Urinary bladder (tissue), 3 donors: ENCODE measurements at regions not wholly inside any gene's neighbourhood (a gene's known extent, or its start where the extent isn't known, plus 50 kb on each side); places are given as distances from the start of the nearest gene placed in this dataset.

Experiments
- DNase-seq: peaks from one replicate; pipeline ENCODE4 v3.0.0-alpha.2; 2015; ENCODE audit errors: extremely low spot score
- H3K27ac ChIP-seq: one replicate; pipeline ENCODE4 v1.5.1; 2013; ENCODE audit warnings: low read depth, mild to moderate bottlenecking, moderate library complexity
- H3K36me3 ChIP-seq: one replicate; pipeline ENCODE4 v1.6.1; 2013; ENCODE audit warnings: mild to moderate bottlenecking, moderate library complexity; ENCODE audit not compliant: insufficient read depth
- H3K4me1 ChIP-seq: one replicate; pipeline ENCODE4 v1.6.1; 2013; ENCODE audit warnings: mild to moderate bottlenecking, moderate library complexity; ENCODE audit not compliant: insufficient read depth
- H3K4me3 ChIP-seq: one replicate; pipeline ENCODE4 v1.5.1; 2013; ENCODE audit warnings: low read depth, low read length
- WGBS: extraction: QIAGEN DNeasy Blood & Tissue Kit; methylation state at CpG from one replicate; pipeline ENCODE4 v1.1.7; 2013; 5-methylcytosine and 5-hydroxymethylcytosine counted together
- donor health status: healthy with polysubstance abuse.
- donor health status: healthy.

GRCh38 chr16:49216593-49216992, 65.0 kb downstream of the CBLN1 start:
- no peaks in the 10 kb centered on the region for H3K4me1 ChIP-seq
- no peak overlapping the region for H3K27ac ChIP-seq
- no peak for DNase-seq
- H3K36me3 ChIP-seq: no peaks in the 10 kb centered on the region
- 52% methylated on average over 3 of the region's 3 CpGs for WGBS
- H3K4me3 ChIP-seq: no peak overlapping the region

DNA sequence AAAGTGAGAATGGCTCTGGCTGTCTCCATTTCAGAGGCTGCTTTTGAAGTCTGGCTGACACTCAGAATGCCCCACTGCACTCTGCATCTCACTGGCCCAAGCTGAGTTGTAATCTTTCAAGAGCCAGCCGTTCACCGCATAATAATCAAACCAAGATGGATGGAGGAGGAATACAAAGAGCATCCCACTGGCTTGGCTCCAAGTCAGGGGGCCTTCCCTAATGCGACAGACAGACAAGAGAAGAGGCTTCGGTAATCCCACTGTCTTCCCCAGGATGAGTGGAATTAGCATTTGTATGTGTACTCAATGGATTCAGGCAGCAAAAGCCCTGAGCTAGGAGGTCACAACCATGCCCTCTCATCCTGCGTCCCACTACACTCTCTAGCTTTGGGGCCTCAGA, 68.0 kb downstream of the CBLN1 start:
- DNase-seq: no peak
- H3K36me3 ChIP-seq: no peaks in the 10 kb centered on the region
- H3K4me3 ChIP-seq: no peak overlapping the region
- H3K27ac ChIP-seq: no peak overlapping the region
- 65% methylated on average over 5 of the region's 5 CpGs for WGBS
- H3K4me1 ChIP-seq: no peaks in the 10 kb centered on the region

DNA sequence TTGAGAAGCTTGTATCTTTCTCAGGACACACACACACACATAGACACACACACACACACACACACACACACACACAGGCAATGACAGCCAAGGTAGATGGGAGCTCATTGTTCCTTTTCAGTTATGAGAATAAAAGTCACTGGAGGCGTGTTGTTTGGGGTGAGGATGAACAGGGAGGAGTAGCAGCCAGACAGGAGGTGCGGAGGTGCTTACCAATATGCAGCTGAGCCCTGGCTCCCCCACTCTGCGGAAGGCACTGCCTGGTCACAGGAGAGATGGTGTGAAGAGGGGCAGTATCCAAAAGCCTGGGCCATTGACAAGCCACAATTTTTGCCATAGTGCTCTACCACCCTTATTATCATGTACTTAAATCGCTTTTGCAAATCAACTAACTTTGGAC, 77.4 kb downstream of the CBLN1 start:
- no peaks in the 10 kb centered on the region for H3K4me1 ChIP-seq
- H3K27ac ChIP-seq: no peak overlapping the region
- 87% methylated on average over 4 of the region's 4 CpGs for WGBS
- no peaks in the 10 kb centered on the region for H3K36me3 ChIP-seq
- no peak overlapping the region for H3K4me3 ChIP-seq
- no peak for DNase-seq

DNA sequence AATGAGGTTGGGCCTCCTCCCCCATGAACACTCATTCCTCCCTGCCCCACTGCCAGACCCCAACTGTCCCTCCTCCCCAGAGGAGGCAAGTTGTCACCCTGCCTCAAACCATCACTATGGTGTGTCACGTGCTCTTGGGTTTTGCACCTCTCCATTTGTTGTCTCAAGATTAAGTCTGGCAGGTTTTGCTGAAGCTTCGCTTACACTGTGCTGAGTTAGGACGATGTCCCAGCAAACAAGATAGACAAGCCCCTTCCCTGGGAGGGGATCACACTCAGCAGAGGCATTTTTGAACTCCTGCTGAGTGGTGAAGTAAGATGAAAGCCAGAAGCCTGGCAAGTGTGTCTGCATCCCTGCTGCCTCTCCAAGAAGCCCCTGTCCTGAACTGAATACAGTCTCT, 78.3 kb downstream of the CBLN1 start:
- H3K36me3 ChIP-seq: no peaks in the 10 kb centered on the region
- no peak overlapping the region for H3K27ac ChIP-seq
- WGBS: 26% methylated on average over 3 of the region's 3 CpGs
- no peak overlapping the region for H3K4me3 ChIP-seq
- DNase-seq: no peak
- no peaks in the 10 kb centered on the region for H3K4me1 ChIP-seq

GRCh38 chr16:49201118-49201517, 80.5 kb downstream of the CBLN1 start:
- Histone ChIP-seq H3K4me1 (no peaks in the 10 kb centered on the region), H3K36me3 (no peaks in the 10 kb centered on the region), H3K27ac (no peak overlapping the region), H3K4me3 (no peak overlapping the region)
- DNase-seq: no peak
- 89% methylated on average over 1 of the region's 1 CpG for WGBS

GRCh38 chr16:49200223-49200820, 81.3 kb downstream of the CBLN1 start:
- no peak for DNase-seq
- Histone ChIP-seq H3K27ac (no peak overlapping the region), H3K36me3 (no peaks in the 10 kb centered on the region), H3K4me1 (no peaks in the 10 kb centered on the region), H3K4me3 (no peak overlapping the region)
- WGBS: 80% methylated on average over 8 of the region's 8 CpGs

GRCh38 chr16:49195237-49195548, 86.4 kb downstream of the CBLN1 start:
- WGBS: 68% methylated on average over 5 of the region's 5 CpGs
- H3K4me1 ChIP-seq: no peaks in the 10 kb centered on the region

GRCh38 chr16:49194537-49195236, 87.0 kb downstream of the CBLN1 start:
- Histone ChIP-seq H3K27ac (no peak overlapping the region), H3K4me1 (no peaks in the 10 kb centered on the region), H3K36me3 (no peaks in the 10 kb centered on the region), H3K4me3 (no peak overlapping the region)
- DNase-seq: no peak
- WGBS: 48% methylated on average over 16 of the region's 16 CpGs

More at GRCh38 chr16:49195237-49195548, 86.4 kb downstream of the CBLN1 start:
- no peak overlapping the region for H3K4me3 ChIP-seq
- no peak overlapping the region for H3K27ac ChIP-seq
- H3K36me3 ChIP-seq: no peaks in the 10 kb centered on the region
- no peak for DNase-seq

GRCh38 chr16:49193596-49193995, 88.0 kb downstream of the CBLN1 start:
- Histone ChIP-seq H3K36me3 (no peaks in the 10 kb centered on the region), H3K4me1 (no peaks in the 10 kb centered on the region), H3K27ac (no peak overlapping the region), H3K4me3 (no peak overlapping the region)
- DNase-seq: no peak
- 83% methylated on average over 2 of the region's 2 CpGs for WGBS

- no peak overlapping the region for H3K4me3 ChIP-seq
- 58% methylated on average over 1 of the region's 1 CpG for WGBS
- no peaks in the 10 kb centered on the region for H3K36me3 ChIP-seq
- no peak for DNase-seq
- no peak overlapping the region for H3K27ac ChIP-seq
- H3K4me1 ChIP-seq: no peaks in the 10 kb centered on the region
Measured at GRCh38 chr16:49189286-49189685, 92.4 kb downstream of the CBLN1 start.

GRCh38 chr16:49183911-49184310, 97.7 kb downstream of the CBLN1 start:
- H3K36me3 ChIP-seq: no peaks in the 10 kb centered on the region
- H3K4me3 ChIP-seq: no peak overlapping the region
- no peaks in the 10 kb centered on the region for H3K4me1 ChIP-seq
- no peak overlapping the region for H3K27ac ChIP-seq
- WGBS: 23% methylated on average over 5 of the region's 5 CpGs
- DNase-seq: no peak

DNA sequence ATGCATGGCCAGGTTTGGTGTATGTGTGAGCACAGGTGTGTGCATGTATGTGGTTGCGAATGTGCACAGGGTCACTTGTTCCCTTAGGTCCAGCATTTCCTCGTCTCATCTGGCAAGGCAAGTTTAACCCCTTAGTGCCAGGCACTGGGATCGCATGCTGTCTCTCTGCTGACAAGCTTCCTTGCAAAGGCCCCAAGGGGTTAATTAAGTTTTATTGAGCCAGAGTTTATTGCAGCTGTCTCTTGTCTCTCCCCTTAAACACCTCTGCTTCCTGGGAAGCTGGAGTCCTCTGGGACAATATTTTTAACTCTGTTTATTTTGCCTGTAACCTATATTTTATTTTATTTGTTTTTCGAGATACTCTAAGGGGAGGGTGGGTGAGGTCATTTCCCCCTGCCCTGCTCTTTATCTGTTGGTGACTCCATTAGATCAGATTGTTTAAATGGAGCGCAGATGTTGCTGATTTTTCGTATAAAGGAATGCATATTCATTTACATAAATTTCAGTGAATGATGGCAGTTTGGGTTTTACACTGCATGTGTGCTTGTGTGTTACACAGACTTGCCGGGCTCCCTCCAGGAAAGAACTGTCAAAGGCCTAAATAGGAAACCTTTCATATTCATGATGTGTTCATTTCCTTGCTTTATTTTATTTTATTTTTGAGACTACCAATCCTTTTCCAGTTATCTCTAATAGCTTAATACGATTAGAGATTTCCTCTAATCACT, 99.7 kb downstream of the CBLN1 start:
- DNase-seq: no peak
- H3K4me1 ChIP-seq: no peaks in the 10 kb centered on the region
- H3K36me3 ChIP-seq: no peaks in the 10 kb centered on the region
- 21% methylated on average over 8 of the region's 8 CpGs for WGBS
- no peak overlapping the region for H3K4me3 ChIP-seq
- no peak overlapping the region for H3K27ac ChIP-seq

DNA sequence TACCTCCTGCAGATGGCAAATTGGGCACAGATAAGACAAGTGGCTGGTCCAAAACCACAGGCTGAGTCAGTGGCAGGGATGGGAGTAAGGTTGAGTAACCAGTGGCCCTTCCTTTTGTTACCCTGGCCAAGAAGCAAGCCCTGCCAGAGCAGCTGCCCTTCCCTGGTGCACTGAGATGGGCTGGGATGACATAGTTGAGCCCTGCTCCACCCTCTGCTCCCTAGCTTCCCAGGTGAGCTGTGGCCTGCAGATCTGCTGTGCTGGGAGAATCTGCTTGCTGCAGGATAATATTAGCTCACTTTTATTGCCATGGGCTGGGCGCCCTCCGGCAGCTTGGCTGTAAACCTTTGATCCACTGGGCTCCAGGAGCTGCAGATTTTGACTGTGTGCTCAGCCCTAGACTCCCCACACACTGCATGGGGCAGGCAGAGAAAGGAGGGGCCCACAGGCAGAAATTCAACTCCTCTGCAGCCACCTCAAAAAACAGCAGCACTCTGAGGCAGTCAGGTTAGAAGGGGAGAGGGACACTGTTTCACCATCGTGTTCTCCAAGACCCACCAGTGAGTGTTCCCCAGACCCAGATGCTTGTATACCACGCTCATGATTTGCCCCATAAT, 101.8 kb downstream of the CBLN1 start:
- DNase-seq: no peak
- Histone ChIP-seq H3K36me3 (no peaks in the 10 kb centered on the region), H3K27ac (no peak overlapping the region), H3K4me1 (no peaks in the 10 kb centered on the region), H3K4me3 (no peak overlapping the region)
- WGBS: 23% methylated on average over 4 of the region's 4 CpGs

DNA sequence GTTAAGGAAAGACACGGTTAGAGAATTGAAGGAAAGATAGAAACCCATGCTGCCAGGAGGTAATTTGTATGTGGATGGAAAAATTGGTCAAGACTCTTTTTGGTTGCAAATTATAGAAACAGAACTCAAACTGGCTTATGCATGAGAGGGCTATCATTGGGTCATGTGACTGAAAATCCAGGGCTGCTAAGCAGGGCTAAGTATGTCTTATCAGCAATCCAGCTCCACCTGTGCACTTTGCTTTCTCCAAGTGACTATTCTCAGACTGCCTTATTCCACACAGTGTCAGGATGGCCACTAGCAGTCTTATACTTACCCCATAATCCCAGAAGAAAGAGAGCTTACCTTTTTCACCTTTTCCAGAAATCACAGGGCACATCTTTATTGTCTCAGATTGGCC, 113.5 kb downstream of the CBLN1 start:
- DNase-seq: no peak
- H3K4me1 ChIP-seq: peaks cover 2% of the 10 kb centered on the region
- H3K36me3 ChIP-seq: no peaks in the 10 kb centered on the region
- H3K4me3 ChIP-seq: no peak overlapping the region
- WGBS: 77% methylated on average over 1 of the region's 1 CpG
- H3K27ac ChIP-seq: no peak overlapping the region
